GM12878 (cell line): ENCODE measurements at regions not wholly inside any gene's neighbourhood (a gene's known extent, or its start where the extent isn't known, plus 50 kb on each side); places are given as distances from the start of the nearest gene placed in this dataset.

Source experiments
- ATAC-seq: fragments of 200-7000 bp; cut with Tn5 transposase; 3 replicates; pipeline ENCODE4 v1.9.1; 2020; ENCODE audit warnings: mild to moderate bottlenecking, moderate library complexity
- BruUV-seq: library from RNA; stranded (reverse); fragments of 400-500 nt; replicated peaks from 2 replicates; lab custom pipeline; 2021; lab: Mats Ljungman, UMichigan
- CTCF ChIA-PET: fragments of 300-600 bp; sonication (Branson Sonifier 250); formaldehyde crosslinking; extraction: SDS; loops from one replicate; lab custom pipeline; 2021; ENCODE audit warnings: inconsistent platforms; lab: Yijun Ruan, JAX
- POLR2A ChIA-PET: fragments of 350-600 bp; formaldehyde crosslinking; extraction: SDS; loops from one replicate; lab custom pipeline; 2021; ENCODE audit warnings: inconsistent platforms; lab: Charles Lee
- RAD21 ChIA-PET: fragments of 300-600 bp; sonication (Branson Sonifier 250); formaldehyde crosslinking; loops from one replicate; lab custom pipeline; 2023; ENCODE audit warnings: antibody characterized with exemption; ENCODE audit not compliant: unreplicated experiment; lab: Charles Lee
- SMC1A ChIA-PET: fragments of 300-600 bp; sonication (Branson Sonifier 250); formaldehyde crosslinking; loops from one replicate; lab custom pipeline; 2023; ENCODE audit not compliant: unreplicated experiment, uncharacterized antibody; lab: Charles Lee
- DNase-seq: peaks from one replicate; pipeline ENCODE4 v3.0.0-alpha.2; 2011; ENCODE audit warnings: low read depth, low spot score
- FAIRE-seq: peaks from 3 replicates; lab custom pipeline; 2011; peaks lifted over from hg19 to GRCh38; lab: Jason Lieb, UNC
- H2AFZ ChIP-seq: 2 replicates; pipeline ENCODE4 v1.6.0; 2011; ENCODE audit warnings: low read depth, low read length, control low read depth; ENCODE audit not compliant: control insufficient read depth
- H3K27ac ChIP-seq: 2 replicates; pipeline ENCODE4 v1.5.1; 2011; ENCODE audit warnings: control low read depth; ENCODE audit not compliant: control insufficient read depth, insufficient read depth
- H3K27me3 ChIP-seq, 2 experiments: replicated peaks in 1 of 2; 2 replicates each; pipeline versions ENCODE4 v1.6.0 to v1.6.1; 2011; ENCODE audit warnings: low read length in 1 of 2; ENCODE audit not compliant: control insufficient read depth in 2 of 2, insufficient read depth in 2 of 2
- H3K36me3 ChIP-seq, 2 experiments: 2 replicates each; pipeline ENCODE4 v1.5.1; 2011; ENCODE audit warnings: low read length in 1 of 2; ENCODE audit not compliant: control insufficient read depth in 2 of 2, insufficient read depth in 2 of 2
- H3K4me1 ChIP-seq: 2 replicates; pipeline ENCODE4 v1.6.1; 2011; ENCODE audit warnings: mild to moderate bottlenecking, low read length, moderate library complexity, mixed read lengths; ENCODE audit not compliant: control insufficient read depth, insufficient read depth
- H3K4me2 ChIP-seq: 2 replicates; pipeline ENCODE4 v1.6.0; 2011; ENCODE audit warnings: control low read depth; ENCODE audit not compliant: control insufficient read depth, insufficient read depth
- H3K4me3 ChIP-seq: fragments of 200-600 bp; sonication (generic); 2 replicates; pipeline ENCODE4 v1.5.1; 2016
- H3K79me2 ChIP-seq: 2 replicates; pipeline ENCODE4 v1.6.0; 2011; ENCODE audit warnings: low read length; ENCODE audit not compliant: control insufficient read depth, insufficient read depth
- H3K9ac ChIP-seq: 2 replicates; pipeline ENCODE4 v1.8.0; 2011; ENCODE audit warnings: low read length, control low read depth, mixed read lengths; ENCODE audit not compliant: control insufficient read depth, insufficient read depth
- H3K9me3 ChIP-seq: replicated peaks from 3 replicates; pipeline ENCODE4 v1.5.1; 2011; ENCODE audit warnings: mild to moderate bottlenecking, low read length; ENCODE audit not compliant: control insufficient read depth, insufficient read depth
- H4K20me1 ChIP-seq: 2 replicates; pipeline ENCODE4 v1.6.0; 2011; ENCODE audit not compliant: control insufficient read depth, insufficient read depth
- BHLHE40 ChIP-seq, 2 experiments: fragments of 450-650 bp in 1 of 2; IDR thresholded peaks; 2 replicates each; pipeline ENCODE4 v1.6.1; 2011 to 2017; ENCODE audit warnings: low read depth in 2 of 2, borderline replicate concordance in 1 of 2, improper control_type of control experiment in 1 of 2, low read length in 1 of 2, mild to moderate bottlenecking in 1 of 2
- BMI1 ChIP-seq: fragments of 450-650 bp; IDR thresholded peaks from 2 replicates; pipeline ENCODE4 v1.6.1; 2016; ENCODE audit warnings: mild to moderate bottlenecking, moderate library complexity, borderline replicate concordance
- HDGF ChIP-seq: fragments of 450-650 bp; IDR thresholded peaks from 2 replicates; pipeline ENCODE4 v1.6.1; 2016; ENCODE audit warnings: antibody characterized with exemption
- IKZF1 ChIP-seq: fragments of 450-650 bp; conservative IDR thresholded peaks from 2 replicates; pipeline ENCODE4 v1.6.1; 2017; ENCODE audit warnings: antibody characterized with exemption, mild to moderate bottlenecking
- IRF5 ChIP-seq: fragments of 450-650 bp; IDR thresholded peaks from 2 replicates; pipeline ENCODE4 v1.6.1; 2017; ENCODE audit warnings: borderline replicate concordance
- KAT2A ChIP-seq: conservative IDR thresholded peaks from 2 replicates; pipeline ENCODE4 v1.6.1; 2011; ENCODE audit warnings: low read depth, low read length; ENCODE audit not compliant: control insufficient read depth
- NBN ChIP-seq: fragments of 450-650 bp; IDR thresholded peaks from 2 replicates; pipeline ENCODE4 v1.6.1; 2016
- NR2C2 ChIP-seq: IDR thresholded peaks from 2 replicates; pipeline ENCODE4 v1.6.1; 2011; ENCODE audit warnings: borderline replicate concordance, low read depth; ENCODE audit not compliant: control insufficient read depth, insufficient read length
- SREBF1 ChIP-seq: IDR thresholded peaks from 2 replicates; pipeline ENCODE4 v1.6.1; 2012; ENCODE audit warnings: mild to moderate bottlenecking, low read length
- SRF ChIP-seq, 2 experiments: IDR thresholded peaks; 2 replicates each; pipeline ENCODE4 v1.6.1; 2011; ENCODE audit warnings: low read depth in 2 of 2, low read length in 2 of 2, mild to moderate bottlenecking in 1 of 2, moderate library complexity in 1 of 2
- TCF7 ChIP-seq: IDR thresholded peaks from 2 replicates; pipeline ENCODE4 v1.6.1; 2014; ENCODE audit warnings: antibody characterized with exemption, borderline replicate concordance
- USF1 ChIP-seq: IDR thresholded peaks from 2 replicates; pipeline ENCODE4 v1.6.1; 2011; ENCODE audit warnings: borderline replicate concordance, low read depth, mild to moderate bottlenecking, moderate library complexity, mixed read lengths, low read length; ENCODE audit not compliant: insufficient read depth; ENCODE audit errors: extremely low read length
- ZBTB33 ChIP-seq: fragments of 450-650 bp; IDR thresholded peaks from 2 replicates; pipeline ENCODE4 v1.6.1; 2017; ENCODE audit warnings: mild to moderate bottlenecking
- ZSCAN29 ChIP-seq: fragments of 450-650 bp; IDR thresholded peaks from 2 replicates; pipeline ENCODE4 v1.6.1; 2017; ENCODE audit warnings: mild to moderate bottlenecking, moderate library complexity
- WGBS: methylation state at CpG from one replicate; pipeline ENCODE4 v1.1.6; 2016; ENCODE audit warnings: low lambda C conversion rate; ENCODE audit not compliant: insufficient replicate concordance, insufficient coverage; ENCODE audit errors: missing lambda C conversion rate; 5-methylcytosine and 5-hydroxymethylcytosine counted together
- in situ Hi-C: fragments of 300-500 bp; cut with MboI; formaldehyde crosslinking; loops from 9 replicates; pipeline ENCODE4 v1.14.3; 2018; ENCODE audit warnings: mixed read lengths
- intact Hi-C: fragments of 100-400 bp; cut with micrococcal nuclease; formaldehyde crosslinking; loops from one replicate; pipeline ENCODE4 v1.14.2; 2022; ENCODE audit not compliant: unreplicated experiment

GRCh38 chr10:78849731-78850130, 219.0 kb upstream of the ZMIZ1 start:
- SMC1A ChIA-PET: no interaction called here
- no peak for FAIRE-seq

More at GRCh38 chr10:78849731-78850130, 219.0 kb upstream of the ZMIZ1 start:
- in situ Hi-C loops: no loop called here
- ChIA-PET CTCF (interaction anchor here (1.1 kb wide), 1 partner anchor 9 kb away, joined by 3 read pairs; no protein-coding TSS in a partner anchor), POLR2A (no interaction called here), RAD21 (no interaction called here)
- intact Hi-C loops: no loop called here
- Histone ChIP-seq H3K36me3 (no peaks in the 10 kb centered on the region), H3K9me3 (no peaks in the 10 kb centered on the region), H2AFZ (no peak overlapping the region), H3K79me2 (no peaks in the 10 kb centered on the region), H4K20me1 (no peaks in the 10 kb centered on the region), H3K4me3 (no peak overlapping the region), H3K27me3 (peaks cover 0 to 2% of the 10 kb centered on the region in 2 experiments; a peak in 2 of 4 replicates), H3K4me2 (no peak overlapping the region), H3K9ac (no peak overlapping the region), H3K27ac (no peak overlapping the region), H3K4me1 (no peaks in the 10 kb centered on the region)
- ATAC-seq (no peak), DNase-seq (no peak)
- BruUV-seq: no TSS peak
- TF ChIP-seq BHLHE40 (IDR thresholded peaks at IDR 0.05; ENCODE audit: borderline replicate concordance in 1 of 2, low read depth in 2 of 2, low read length in 1 of 2) (no peak), USF1 (no peak), HDGF (no peak), NBN (no peak), ZSCAN29 (no peak), KAT2A (no peak), ZBTB33 (no peak), IKZF1 (no peak), SRF (IDR thresholded peaks at IDR 0.05; ENCODE audit: low read depth in 2 of 2, low read length in 2 of 2) (no peak), SREBF1 (no peak), BMI1 (no peak), NR2C2 (no peak), TCF7 (no peak), IRF5 (no peak)
- 37% methylated on average over 5 of the region's 5 CpGs for WGBS
